GM21390 (cell line): ENCODE measurements at regions not wholly inside any gene's neighbourhood (a gene's known extent, or its start where the extent isn't known, plus 50 kb on each side); places are given as distances from the start of the nearest gene placed in this dataset.

Experiments used
- ATAC-seq: cut with Tn5 transposase; IDR thresholded peaks from one replicate; pipeline ENCODE4 v1.9.1; 2021; ENCODE audit not compliant: unreplicated experiment

DNA sequence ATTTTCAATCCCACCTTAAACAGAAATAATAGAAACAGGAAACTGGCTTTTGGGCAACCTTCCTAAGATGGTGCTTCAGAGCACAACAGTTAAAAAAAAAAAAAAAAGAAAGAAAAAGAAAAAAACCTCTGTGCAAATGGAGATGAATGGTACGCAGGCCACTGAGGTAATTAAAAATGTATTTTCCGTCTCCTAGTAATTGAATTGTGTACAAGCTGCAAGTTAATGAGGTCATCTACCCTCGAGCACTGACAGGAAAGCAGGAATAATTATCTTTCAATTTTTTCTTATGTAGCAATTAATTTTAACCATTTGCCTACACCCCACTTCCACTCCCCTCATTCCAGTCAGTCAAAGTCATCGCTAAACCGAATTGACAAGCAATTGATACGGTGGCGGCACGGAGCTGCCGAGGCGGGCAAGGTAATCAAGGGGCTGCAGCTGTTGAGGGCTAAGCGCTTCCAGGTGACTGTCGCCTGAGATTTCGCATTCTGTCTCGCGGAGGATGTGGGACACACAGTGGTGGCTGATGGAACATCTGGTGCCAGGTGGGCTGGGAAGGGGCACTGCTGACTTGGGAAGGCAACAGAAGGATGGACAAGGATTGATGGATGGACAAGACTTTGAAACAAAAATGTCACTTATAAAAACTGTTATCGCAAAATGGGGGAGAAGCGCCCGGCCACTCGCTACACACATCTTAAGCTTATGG, 109.4 kb downstream of the RCN1 start:
- ATAC-seq: no peak

GRCh38 chr11:32204751-32205150, 113.9 kb downstream of the RCN1 start:
- ATAC-seq: no peak

DNA sequence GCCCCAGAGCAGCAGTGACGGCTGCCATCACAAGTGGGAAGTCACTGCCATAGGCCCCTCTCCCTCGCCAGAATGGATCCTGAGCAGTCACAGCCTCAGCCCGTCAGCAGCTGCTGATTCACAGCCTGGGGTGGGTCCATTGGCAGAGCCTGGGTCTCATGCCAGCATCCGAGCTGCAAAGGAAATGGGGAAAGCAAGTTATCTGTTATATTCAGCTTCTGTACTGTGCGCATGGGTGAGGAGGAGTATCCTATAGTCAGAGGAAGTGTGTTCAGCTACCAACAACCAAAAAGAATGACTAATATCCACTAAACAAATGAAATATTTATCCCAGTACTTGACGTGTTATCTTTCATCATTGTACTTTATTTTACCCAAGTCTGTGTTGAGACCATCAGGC, 119.7 kb downstream of the RCN1 start:
- no peak for ATAC-seq

DNA sequence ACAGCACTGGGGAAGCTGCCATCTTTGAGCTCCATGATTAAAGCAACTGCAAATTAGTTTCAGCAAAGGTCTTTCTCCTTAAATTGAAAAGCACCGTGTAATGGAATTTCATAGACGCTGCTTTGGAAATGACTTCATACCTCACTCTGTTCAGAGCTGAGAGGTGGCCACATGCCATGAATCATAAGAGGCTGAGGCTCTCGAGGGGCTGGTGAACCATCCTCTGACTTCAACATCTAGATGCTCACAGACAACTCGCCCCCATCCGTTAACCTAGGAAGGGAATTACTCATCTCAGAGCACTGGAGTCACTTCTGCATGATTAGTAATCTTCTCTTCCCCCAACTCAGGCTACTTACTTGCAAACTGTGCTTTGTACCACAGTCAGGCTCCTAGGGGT, 122.3 kb downstream of the RCN1 start:
- no peak for ATAC-seq

DNA sequence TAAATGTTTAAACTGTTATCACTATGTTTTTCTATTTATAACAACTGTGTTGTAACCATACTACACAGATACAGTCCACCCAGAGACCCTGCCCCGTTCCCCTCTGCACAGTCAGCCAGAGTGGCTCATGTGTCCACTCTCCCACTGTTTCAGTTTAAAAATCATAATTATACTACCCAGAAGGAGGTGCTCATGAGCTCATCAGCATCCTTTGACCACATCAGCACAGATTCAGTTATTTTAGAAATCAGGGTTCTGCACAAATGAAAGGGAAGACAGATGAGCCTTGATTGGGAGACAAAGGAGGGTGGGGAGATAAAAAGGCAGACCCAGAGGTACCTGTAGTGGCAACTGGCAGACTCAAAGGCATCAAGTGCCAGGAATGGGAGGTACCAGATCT, 124.3 kb downstream of the RCN1 start:
- no peak for ATAC-seq

- no peak for ATAC-seq
Measured at GRCh38 chr11:32216749-32217148, 125.9 kb downstream of the RCN1 start.

GRCh38 chr11:32219320-32219719, 128.4 kb downstream of the RCN1 start:
- no peak for ATAC-seq

DNA sequence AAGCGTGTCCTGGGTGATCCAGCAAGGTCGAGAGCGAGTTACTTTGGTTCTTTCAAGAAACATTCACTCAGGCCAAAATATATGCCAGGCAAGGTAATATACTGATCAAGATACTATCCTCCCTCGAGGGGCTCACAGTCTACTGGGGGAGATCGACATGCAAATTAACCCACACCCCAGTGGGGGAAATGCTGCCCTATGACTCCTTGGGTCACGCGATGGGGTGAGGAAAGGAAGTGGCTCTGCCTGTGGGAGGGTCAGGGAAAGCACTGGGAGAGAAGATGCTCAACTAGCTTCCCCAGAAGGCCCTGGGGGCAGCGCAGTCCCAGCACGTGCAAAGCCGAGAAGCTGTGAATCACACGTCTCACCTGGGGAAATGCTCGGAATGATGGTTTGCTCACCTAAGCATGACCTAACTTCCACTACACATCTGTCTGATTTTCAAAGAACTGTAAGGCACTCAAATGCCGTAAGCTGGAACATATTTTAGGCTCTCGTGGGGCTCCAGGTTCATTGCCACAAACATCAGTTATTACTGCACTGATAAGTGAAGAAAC, 130.7 kb downstream of the RCN1 start:
- ATAC-seq: no peak

DNA sequence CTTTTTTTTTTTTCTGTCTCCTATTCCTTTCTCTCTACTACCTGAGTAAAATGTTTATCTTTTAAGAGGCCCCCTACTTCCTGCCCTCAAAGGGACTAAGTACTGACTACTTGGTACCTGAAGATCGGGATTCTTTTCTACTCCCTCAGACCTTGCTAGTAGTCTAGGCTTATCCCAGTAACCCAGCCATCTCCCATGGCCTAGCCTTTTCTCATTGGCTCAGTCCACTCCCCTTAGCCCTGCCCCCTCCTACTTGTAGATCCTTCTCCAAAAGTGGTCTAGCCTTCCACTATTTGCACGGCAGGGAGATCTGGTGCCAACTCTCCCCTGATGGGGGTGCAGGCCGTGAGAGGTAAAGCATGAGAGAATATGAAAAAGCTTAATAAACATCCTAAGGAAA, 133.7 kb downstream of the RCN1 start:
- no peak for ATAC-seq

DNA sequence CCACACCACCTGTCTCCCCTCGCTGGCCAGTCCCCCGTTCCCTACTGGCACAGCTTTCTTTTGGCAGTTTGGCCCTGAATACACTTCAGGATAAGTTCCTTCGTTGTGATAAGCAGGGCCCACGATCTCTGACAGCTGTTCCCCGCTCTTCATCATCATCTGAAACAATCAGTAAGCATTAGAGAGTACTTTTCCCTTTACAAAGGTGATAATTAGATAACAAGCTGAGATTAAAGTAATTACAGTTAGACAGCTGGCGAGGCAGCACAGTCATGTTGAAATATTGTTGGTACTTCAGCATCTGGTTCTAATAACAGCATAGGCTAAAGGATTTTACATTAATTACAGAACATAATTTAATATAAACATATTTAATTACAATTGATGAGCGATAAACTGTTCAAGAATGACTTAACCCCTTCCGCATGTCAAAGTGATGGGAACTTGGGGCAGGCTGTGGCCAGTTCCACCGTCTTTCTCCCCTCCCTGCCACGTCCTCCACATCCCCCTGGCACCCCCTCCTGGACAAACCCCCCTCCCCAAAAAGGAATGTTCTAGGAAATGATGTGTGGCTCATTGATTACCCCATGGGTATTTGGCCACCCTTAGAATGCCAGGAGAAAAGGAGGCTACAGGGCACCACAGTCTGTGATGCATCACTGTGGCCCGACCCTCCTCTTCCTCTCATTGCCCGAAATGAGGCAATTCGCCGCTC, 134.9 kb downstream of the RCN1 start:
- no peak for ATAC-seq

- no peak for ATAC-seq
Measured at GRCh38 chr11:32226480-32226879, 135.6 kb downstream of the RCN1 start.

DNA sequence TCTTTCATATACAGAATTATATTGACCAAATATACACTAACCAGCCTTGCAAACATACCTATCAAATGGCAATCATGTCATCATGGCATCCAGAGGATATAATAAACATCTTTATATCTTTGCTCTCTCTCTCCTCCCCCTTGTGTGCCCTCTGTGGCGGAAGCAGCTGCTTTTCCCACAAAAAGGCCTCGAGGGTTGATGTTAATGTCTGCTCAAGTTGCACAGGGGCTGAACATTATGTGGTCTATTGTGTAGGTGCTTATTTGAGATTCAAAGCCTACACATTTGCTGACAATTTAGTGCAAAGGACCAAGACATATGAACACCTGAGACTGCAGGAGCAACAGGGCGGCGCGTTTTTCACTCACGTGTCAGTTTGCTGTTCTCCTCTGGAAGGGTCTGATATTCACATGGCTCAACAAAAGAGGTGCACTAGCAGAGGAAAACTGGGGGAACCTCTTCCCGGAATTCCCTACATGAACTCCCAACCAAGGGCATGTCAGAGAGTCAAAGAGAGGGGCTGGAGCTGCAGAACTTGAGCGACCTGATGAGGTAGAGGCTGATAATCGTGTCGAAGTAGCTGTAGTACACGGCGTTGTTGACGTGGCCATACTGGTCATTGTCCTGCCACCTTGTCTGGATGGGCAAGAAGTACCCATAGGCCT, 138.8 kb downstream of the RCN1 start:
- no peak for ATAC-seq

- ATAC-seq: peak; percentile 92
Measured at GRCh38 chr11:32231909-32232493, 141.1 kb downstream of the RCN1 start.

DNA sequence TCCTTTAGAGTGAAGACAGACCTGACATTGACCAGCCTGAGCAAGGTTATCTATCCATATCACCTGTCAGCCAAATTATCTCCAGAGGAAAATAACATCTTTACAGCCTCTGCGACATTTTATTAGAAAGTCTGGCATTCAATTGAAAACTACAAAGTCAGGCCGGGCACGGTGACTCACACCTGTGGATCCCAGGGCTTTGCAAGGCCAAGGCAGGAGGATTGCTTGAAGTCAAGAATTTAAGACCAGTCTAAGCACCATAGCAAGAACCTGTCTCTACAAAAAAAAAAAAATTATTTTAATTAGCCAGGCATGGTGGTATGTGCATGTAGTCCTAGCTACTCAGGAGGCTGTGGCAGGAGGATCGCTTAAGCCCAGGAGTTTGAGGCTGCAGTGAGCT, 141.6 kb downstream of the RCN1 start:
- ATAC-seq: no peak

DNA sequence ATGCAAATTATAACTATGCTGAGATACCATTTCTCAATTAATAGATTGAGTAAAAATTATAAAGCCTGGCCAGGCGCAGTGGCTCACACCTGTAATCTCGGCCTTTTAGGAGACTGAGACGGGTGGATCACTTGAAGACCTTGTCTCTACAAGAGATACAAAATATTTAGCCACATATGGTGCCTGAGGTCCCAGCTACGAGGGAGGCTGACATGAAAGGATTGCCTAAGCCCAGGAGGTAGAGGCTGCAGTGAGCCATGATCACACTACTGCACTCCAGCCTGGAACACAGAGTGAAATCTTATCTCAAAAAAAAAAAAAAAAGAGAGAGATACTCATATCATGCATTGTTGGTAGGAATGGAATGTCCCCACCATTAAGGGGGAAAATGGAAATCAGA, 142.4 kb downstream of the RCN1 start:
- no peak for ATAC-seq

DNA sequence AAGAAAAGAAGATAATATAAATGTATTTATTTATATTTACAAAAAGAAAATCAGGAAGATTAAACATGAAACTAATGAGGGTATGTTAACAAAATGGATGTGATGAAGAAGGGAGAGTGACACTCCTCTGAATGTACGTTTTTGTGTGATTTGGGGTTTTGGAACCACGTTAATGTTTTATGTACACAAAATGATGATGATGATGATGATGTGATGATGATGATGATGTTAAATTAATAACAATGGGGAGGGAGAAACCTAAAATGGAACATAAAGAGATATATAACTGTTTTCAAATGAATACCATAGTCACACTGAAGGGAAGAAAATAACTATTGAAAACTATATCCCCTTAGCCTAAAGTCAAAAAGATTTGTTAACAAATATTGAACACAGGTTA, 143.1 kb downstream of the RCN1 start:
- ATAC-seq: no peak

DNA sequence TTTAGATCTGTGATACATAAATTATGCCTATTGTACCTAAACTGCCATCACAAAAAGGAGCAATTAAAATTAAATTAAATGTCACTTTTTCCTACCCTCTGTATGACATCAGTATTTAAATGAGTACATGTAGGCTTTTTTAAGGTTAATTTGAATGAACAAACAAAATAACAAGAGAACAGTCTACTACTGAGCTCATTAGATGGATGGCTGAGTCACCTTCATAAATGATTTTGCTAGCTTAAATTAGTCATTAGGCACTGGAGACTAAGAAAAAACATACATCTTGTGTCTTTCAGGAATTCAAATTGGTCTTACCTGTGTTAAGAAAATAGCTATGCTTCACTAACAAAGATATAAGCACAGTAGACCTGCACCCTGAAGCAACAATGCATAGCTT, 153.6 kb downstream of the RCN1 start:
- no peak for ATAC-seq

DNA sequence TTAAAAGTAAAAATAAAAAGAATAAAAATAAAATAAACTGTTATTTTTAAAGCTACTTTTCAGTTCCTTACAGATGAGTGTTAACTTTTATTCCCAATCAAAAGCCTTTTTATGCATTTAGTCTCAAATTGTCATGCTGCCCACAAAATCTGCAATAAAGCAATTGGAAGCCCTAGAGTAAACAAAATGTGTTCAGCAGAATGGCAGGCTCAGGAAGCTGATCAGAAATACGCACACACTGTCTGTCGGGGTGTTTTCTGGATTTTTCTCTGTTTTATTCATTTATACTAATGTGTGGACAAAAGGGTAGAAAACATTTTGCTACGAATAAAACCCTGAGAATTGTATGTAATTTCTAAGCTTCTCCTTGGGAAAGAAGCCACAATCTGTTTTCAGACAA, 162.8 kb downstream of the RCN1 start:
- ATAC-seq: no peak

DNA sequence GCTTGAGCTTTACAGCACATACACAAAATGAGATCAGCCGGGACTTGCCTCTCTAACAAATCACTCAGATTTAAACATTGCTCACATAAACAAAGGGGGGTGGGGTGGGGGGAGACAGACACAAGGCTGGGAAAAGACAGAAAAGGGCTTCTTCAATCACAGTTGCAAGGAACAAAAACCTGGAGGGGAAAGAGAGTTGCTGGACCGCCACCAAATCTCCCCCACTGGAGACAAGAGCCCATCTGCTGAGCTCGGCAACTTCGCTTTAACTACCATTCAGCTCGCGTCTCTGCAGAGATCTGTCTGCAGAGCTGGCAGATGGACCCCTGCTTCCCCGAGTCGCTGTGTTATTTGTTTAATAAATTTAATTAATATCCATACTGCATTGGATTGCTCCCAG, 165.0 kb downstream of the RCN1 start:
- no peak for ATAC-seq

- no peak for ATAC-seq
Measured at GRCh38 chr11:32256466-32256865, 165.6 kb downstream of the RCN1 start.

DNA sequence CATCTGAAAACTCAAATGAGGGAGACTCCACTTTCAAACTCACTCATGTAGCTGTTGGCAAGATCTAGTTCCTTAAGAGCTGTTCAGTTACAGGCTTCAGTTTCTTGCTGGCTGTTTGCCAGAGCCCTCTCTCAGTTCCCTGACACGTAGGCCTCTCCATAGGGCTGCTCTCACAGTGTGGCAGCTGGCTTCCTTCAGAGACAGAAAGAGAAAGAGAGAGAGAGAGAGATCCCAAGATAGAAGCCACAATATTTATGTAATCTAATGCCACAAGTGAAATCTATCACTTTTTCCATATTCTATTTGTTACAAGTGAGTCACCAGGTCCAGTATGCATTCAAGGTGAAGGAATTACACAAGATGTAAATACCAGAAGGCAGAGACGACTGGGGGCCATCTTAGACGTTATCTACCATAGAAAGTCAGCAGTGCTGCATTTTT, 168.8 kb downstream of the RCN1 start:
- ATAC-seq: peak; percentile 98

DNA sequence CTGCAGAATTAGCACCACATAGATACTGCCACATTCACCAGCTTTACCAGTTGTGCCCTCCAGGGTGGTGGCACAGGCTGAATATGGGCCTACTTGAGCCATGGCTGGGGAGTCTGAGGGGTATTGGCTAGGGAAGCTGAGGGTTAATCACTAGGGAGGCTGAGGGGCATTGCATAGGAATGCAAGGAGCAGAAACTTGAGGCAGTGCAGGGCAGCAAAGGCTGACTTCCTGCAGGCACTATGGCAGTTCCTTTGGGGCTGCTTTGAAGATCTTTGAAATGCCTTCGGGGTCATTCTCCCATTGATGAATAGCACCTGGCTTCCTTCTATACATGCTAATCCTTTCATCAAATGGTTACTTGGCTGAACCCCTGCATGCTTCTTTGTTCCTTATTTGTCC, 171.5 kb downstream of the RCN1 start:
- ATAC-seq: no peak
